ENCODE measurements at regions not wholly inside any gene's neighbourhood (a gene's known extent, or its start where the extent isn't known, plus 50 kb on each side); places are given as distances from the start of the nearest gene placed in this dataset.
"Not testable (repeated sequence)": the region's sequence is repeated elsewhere in the genome, so short reads cannot be mapped to it uniquely, and the experiment has no call there.

GRCh38 chr4:82301390-82301789 is 72.4 kb downstream of the HNRNPD start:
- DNase-seq, result not testable (repeated sequence)

GRCh38 chr4:82293304-82293703 is 80.5 kb downstream of the HNRNPD start:
- no peak for DNase-seq

- DNase-seq, result no peak
Observed at GRCh38 chr4:82287720-82288119, 86.1 kb downstream of the HNRNPD start.

- DNase-seq, result peak; percentile 100
Observed at GRCh38 chr4:82284858-82285805, 88.7 kb downstream of the HNRNPD start.

- no peak for DNase-seq
Observed at GRCh38 chr4:82284475-82284857, 89.3 kb downstream of the HNRNPD start.

- DNase-seq, result no peak
Observed at GRCh38 chr4:82282875-82283274, 90.9 kb downstream of the HNRNPD start.

- DNase-seq, result not testable (repeated sequence)
Observed at GRCh38 chr4:82279550-82279949, 94.2 kb downstream of the HNRNPD start.

- DNase-seq, result no peak
Observed at GRCh38 chr4:82276332-82276640, 97.5 kb downstream of the HNRNPD start.

GRCh38 chr4:82275431-82276331 is 98.1 kb downstream of the HNRNPD start:
- no peak for DNase-seq

- DNase-seq, result not testable (repeated sequence)
Observed at GRCh38 chr4:82274700-82275099, 99.1 kb downstream of the HNRNPD start.

GRCh38 chr4:82272523-82272922 is 101.3 kb downstream of the HNRNPD start:
- not testable (repeated sequence) for DNase-seq

- DNase-seq, result peak; percentile 50
Observed at GRCh38 chr4:82271915-82272480, 101.8 kb downstream of the HNRNPD start.

- DNase-seq, result no peak
Observed at GRCh38 chr4:82268826-82269193, 105.0 kb downstream of the HNRNPD start.

GRCh38 chr4:82268050-82268825 is 105.6 kb downstream of the HNRNPD start:
- DNase-seq, result peak; percentile 58

GRCh38 chr4:82267506-82267905 is 106.3 kb downstream of the HNRNPD start:
- DNase-seq, result no peak

GRCh38 chr4:82266345-82266744 is 107.4 kb downstream of the HNRNPD start:
- DNase-seq, result no peak

- DNase-seq, result no peak
Observed at GRCh38 chr4:82261084-82261483, 112.7 kb downstream of the HNRNPD start.

GRCh38 chr4:82260632-82261031 is 113.2 kb downstream of the HNRNPD start:
- no peak for DNase-seq

GRCh38 chr4:82256718-82257117 is 117.1 kb downstream of the HNRNPD start:
- no peak for DNase-seq

GRCh38 chr4:82255657-82256056 is 118.1 kb downstream of the HNRNPD start:
- no peak for DNase-seq

- no peak for DNase-seq
Observed at GRCh38 chr4:82248903-82249632, 124.7 kb downstream of the HNRNPD start.

- DNase-seq, result no peak
Observed at GRCh38 chr4:82247629-82248028, 126.2 kb downstream of the HNRNPD start.

Measured in CD4-positive, alpha-beta T cell treated with Interleukin-15 for 1 hour (primary cell).